OCI-LY7 (cell line): ENCODE measurements at regions not wholly inside any gene's neighbourhood (a gene's known extent, or its start where the extent isn't known, plus 50 kb on each side); places are given as distances from the start of the nearest gene placed in this dataset.

ENCODE experiments used
- BruUV-seq: library from RNA; stranded (reverse); fragments of 400-500 nt; replicated peaks from 2 replicates; lab custom pipeline; 2021; lab: Mats Ljungman, UMichigan
- CTCF ChIA-PET: fragments of 300-600 bp; sonication (Branson Sonifier 250); formaldehyde crosslinking; loops from one replicate; lab custom pipeline; 2022; ENCODE audit warnings: antibody characterized with exemption; ENCODE audit not compliant: unreplicated experiment; lab: Charles Lee
- POLR2A ChIA-PET: fragments of 300-600 bp; sonication (Branson Sonifier 250); formaldehyde crosslinking; loops from one replicate; lab custom pipeline; 2022; ENCODE audit warnings: antibody characterized with exemption; lab: Charles Lee
- DNase-seq: peaks from one replicate; pipeline ENCODE4 v3.0.0-alpha.2; 2015; ENCODE audit warnings: low spot score
- H2AFZ ChIP-seq: fragments of 200-600 bp; sonication (generic), shearing (Covaris generic); 2 replicates; pipeline ENCODE4 v1.6.1; 2014; ENCODE audit warnings: mild to moderate bottlenecking, antibody characterized with exemption, low read length, moderate library complexity
- H3K27ac ChIP-seq: fragments of 200-600 bp; sonication (generic); 2 replicates; pipeline ENCODE4 v1.5.1; 2014; ENCODE audit warnings: mixed run types, low read depth, mild to moderate bottlenecking, moderate library complexity, low read length, inconsistent platforms; ENCODE audit not compliant: poor library complexity, severe bottlenecking
- H3K36me3 ChIP-seq: fragments of 200-600 bp; sonication (generic); 2 replicates; pipeline ENCODE4 v1.6.1; 2014; ENCODE audit warnings: mild to moderate bottlenecking, antibody characterized with exemption, low read length, moderate library complexity, mixed read lengths; ENCODE audit not compliant: insufficient read depth
- H3K4me1 ChIP-seq: fragments of 200-600 bp; sonication (generic); 2 replicates; pipeline ENCODE4 v1.5.1; 2014; ENCODE audit warnings: mild to moderate bottlenecking, low read length; ENCODE audit not compliant: insufficient read depth, poor library complexity, severe bottlenecking
- H3K4me2 ChIP-seq: fragments of 200-600 bp; sonication (generic); 2 replicates; pipeline ENCODE4 v1.6.1; 2014; ENCODE audit warnings: mild to moderate bottlenecking, low read length
- H3K4me3 ChIP-seq: fragments of 200-600 bp; sonication (generic); 2 replicates; pipeline ENCODE4 v1.5.1; 2014; ENCODE audit warnings: mild to moderate bottlenecking, low read depth, low read length; ENCODE audit not compliant: poor library complexity, severe bottlenecking
- H3K79me2 ChIP-seq: fragments of 200-600 bp; sonication (generic); 2 replicates; pipeline ENCODE4 v1.6.1; 2016; ENCODE audit warnings: low read depth, mild to moderate bottlenecking, low read length, moderate library complexity, mixed read lengths; ENCODE audit not compliant: insufficient read depth
- H3K9me2 ChIP-seq: fragments of 200-600 bp; sonication (generic); 2 replicates; pipeline ENCODE4 v1.6.1; 2016; ENCODE audit warnings: mild to moderate bottlenecking, low read length, mixed read lengths; ENCODE audit not compliant: insufficient read depth
- H3K9me3 ChIP-seq: fragments of 200-600 bp; sonication (generic); 2 replicates; pipeline ENCODE4 v1.6.1; 2014; ENCODE audit warnings: mild to moderate bottlenecking, mixed run types, low read length, mixed read lengths
- H4K20me1 ChIP-seq: fragments of 200-600 bp; sonication (generic); 2 replicates; pipeline ENCODE4 v1.6.1; 2014; ENCODE audit warnings: mild to moderate bottlenecking, antibody characterized with exemption, low read length, moderate library complexity, mixed read lengths; ENCODE audit not compliant: insufficient read depth
- EZH2phosphoT487 ChIP-seq: fragments of 200-600 bp; sonication (generic); IDR thresholded peaks from 2 replicates; pipeline ENCODE4 v1.6.1; 2018; ENCODE audit warnings: low read depth, borderline replicate concordance, mild to moderate bottlenecking, mixed run types, antibody characterized with exemption, low read length, moderate library complexity, mixed read lengths
- intact Hi-C: fragments of 100-400 bp; cut with micrococcal nuclease; formaldehyde crosslinking; loops from one replicate; pipeline ENCODE4 v1.10.0; 2022; ENCODE audit not compliant: unreplicated experiment
- TF ChIP-seq, protein P1 (sequence below): fragments of 200-600 bp; sonication (generic); conservative IDR thresholded peaks from 2 replicates; pipeline ENCODE4 v1.5.1; 2014; ENCODE audit warnings: mild to moderate bottlenecking, antibody characterized with exemption, low read length, moderate library complexity, mixed read lengths

DNA sequence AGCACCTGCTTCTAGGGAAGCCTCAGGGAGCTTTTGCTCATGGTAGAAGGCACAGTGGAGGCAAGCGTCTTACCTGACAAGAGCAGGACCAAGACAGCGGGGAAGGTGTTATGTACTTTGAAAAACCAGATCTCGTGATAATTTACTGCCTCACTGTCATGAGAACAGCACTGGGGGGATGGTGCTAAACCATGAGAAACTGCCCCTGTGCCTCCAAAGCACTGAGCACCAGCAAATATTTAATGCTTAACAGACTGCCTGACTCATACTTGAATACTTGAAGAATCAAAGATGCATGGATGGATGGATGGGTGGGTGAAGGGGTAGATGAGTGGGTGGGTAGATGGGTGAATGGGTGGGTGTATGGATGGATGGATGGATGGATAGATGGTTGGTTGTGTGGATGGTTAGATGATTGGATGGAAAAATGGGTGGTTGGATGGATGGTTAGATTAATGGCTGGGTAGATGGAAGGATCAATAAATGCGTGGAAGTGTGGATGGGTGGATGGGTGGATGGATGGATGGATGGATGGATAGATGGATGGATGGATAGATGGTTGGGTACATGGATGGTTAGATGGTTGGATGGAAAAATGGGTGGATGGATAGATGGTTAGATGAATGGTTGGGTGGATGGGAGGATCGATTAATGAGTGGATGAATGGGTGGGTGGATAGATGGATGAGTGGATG, 101.1 kb upstream of the IPO5 start:
- Histone ChIP-seq H3K4me1 (peaks cover 4% of the 10 kb centered on the region), H3K79me2 (no peaks in the 10 kb centered on the region), H3K9me3 (no peaks in the 10 kb centered on the region), H4K20me1 (no peaks in the 10 kb centered on the region), H3K4me2 (no peak overlapping the region), H3K4me3 (no peak overlapping the region), H2AFZ (no peak overlapping the region), H3K9me2 (no peaks in the 10 kb centered on the region), H3K36me3 (no peaks in the 10 kb centered on the region), H3K27ac (no peak overlapping the region)
- BruUV-seq = no TSS peak
- no peak for TF ChIP-seq EZH2phosphoT487
- TF ChIP-seq, protein P1, sequence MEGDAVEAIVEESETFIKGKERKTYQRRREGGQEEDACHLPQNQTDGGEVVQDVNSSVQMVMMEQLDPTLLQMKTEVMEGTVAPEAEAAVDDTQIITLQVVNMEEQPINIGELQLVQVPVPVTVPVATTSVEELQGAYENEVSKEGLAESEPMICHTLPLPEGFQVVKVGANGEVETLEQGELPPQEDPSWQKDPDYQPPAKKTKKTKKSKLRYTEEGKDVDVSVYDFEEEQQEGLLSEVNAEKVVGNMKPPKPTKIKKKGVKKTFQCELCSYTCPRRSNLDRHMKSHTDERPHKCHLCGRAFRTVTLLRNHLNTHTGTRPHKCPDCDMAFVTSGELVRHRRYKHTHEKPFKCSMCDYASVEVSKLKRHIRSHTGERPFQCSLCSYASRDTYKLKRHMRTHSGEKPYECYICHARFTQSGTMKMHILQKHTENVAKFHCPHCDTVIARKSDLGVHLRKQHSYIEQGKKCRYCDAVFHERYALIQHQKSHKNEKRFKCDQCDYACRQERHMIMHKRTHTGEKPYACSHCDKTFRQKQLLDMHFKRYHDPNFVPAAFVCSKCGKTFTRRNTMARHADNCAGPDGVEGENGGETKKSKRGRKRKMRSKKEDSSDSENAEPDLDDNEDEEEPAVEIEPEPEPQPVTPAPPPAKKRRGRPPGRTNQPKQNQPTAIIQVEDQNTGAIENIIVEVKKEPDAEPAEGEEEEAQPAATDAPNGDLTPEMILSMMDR = no peak
- POLR2A ChIA-PET = no interaction called here
- no peak for DNase-seq
- CTCF ChIA-PET = no interaction called here
- intact Hi-C loops = no loop called here

DNA sequence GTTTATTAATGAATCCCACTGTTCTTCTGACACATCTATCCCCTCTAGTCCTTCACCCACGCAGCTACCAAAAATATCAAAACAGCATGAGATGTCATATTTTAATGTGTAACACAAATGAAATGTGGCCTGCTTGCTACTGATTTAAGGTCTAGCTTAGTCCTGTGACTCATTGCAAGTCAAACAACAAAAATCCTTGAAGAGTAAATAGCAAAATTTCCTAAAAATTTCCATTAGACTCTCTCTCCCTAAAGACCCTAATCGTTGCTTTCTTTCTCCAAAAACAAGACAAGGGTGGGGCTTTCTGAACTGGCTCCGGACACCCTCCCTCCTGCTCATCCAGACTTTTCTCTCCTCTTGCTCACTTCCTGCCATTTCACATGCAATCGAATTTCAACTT, 99.9 kb upstream of the IPO5 start:
- DNase-seq = no peak
- BruUV-seq = no TSS peak
- no peaks in the 10 kb centered on the region for H4K20me1 ChIP-seq
- POLR2A ChIA-PET = no interaction called here
- no peak overlapping the region for H3K27ac ChIP-seq
- H3K36me3 ChIP-seq = no peaks in the 10 kb centered on the region
- H3K4me3 ChIP-seq = no peak overlapping the region
- no peak overlapping the region for H3K4me2 ChIP-seq
- no peaks in the 10 kb centered on the region for H3K9me3 ChIP-seq
- CTCF ChIA-PET = no interaction called here
- no peaks in the 10 kb centered on the region for H3K79me2 ChIP-seq
- H2AFZ ChIP-seq = no peak overlapping the region
- intact Hi-C loops = no loop called here
- H3K9me2 ChIP-seq = no peaks in the 10 kb centered on the region
- H3K4me1 ChIP-seq = peaks cover 4% of the 10 kb centered on the region
- TF ChIP-seq EZH2phosphoT487 = no peak
- TF ChIP-seq, protein P1 = no peak
